ENCODE measurements at regions not wholly inside any gene's neighbourhood (a gene's known extent, or its start where the extent isn't known, plus 50 kb on each side); places are given as distances from the start of the nearest gene placed in this dataset.

GRCh38 chr6:67679566-67680296 lies 955.4 kb upstream of the ADGRB3 start:
- peaks cover 8% of the 10 kb centered on the region for H3K9me3 Mint-ChIP-seq
- H3K4me3 Mint-ChIP-seq, result no peak overlapping the region
- DNase-seq, result no peak
- H3K27ac Mint-ChIP-seq, result no peak overlapping the region
- TF ChIP-seq CTCF (IDR thresholded peaks at IDR 0.05), result no peak
- POLR2A ChIA-PET, result no interaction called here
- intact Hi-C loops (cut with micrococcal nuclease), result no loop called here
- no peaks in the 10 kb centered on the region for H3K27me3 Mint-ChIP-seq
- no peaks in the 10 kb centered on the region for H3K4me1 Mint-ChIP-seq
- CTCF ChIA-PET, result no interaction called here
- ATAC-seq (ENCODE audit: low read depth), result no peak
- no peaks in the 10 kb centered on the region for H3K36me3 Mint-ChIP-seq (ENCODE audit: low read depth)

GRCh38 chr6:67676892-67677291 lies 958.2 kb upstream of the ADGRB3 start:
- no peak for TF ChIP-seq CTCF (IDR thresholded peaks at IDR 0.05)
- no peaks in the 10 kb centered on the region for H3K27me3 Mint-ChIP-seq
- H3K4me3 Mint-ChIP-seq, result no peak overlapping the region
- ATAC-seq (ENCODE audit: low read depth) (no peak), DNase-seq (no peak)
- H3K36me3 Mint-ChIP-seq (ENCODE audit: low read depth), result no peaks in the 10 kb centered on the region
- no peak overlapping the region for H3K27ac Mint-ChIP-seq
- POLR2A ChIA-PET, result no interaction called here
- CTCF ChIA-PET, result no interaction called here
- no peaks in the 10 kb centered on the region for H3K4me1 Mint-ChIP-seq
- intact Hi-C loops (cut with micrococcal nuclease), result no loop called here
- H3K9me3 Mint-ChIP-seq, result peaks cover 11% of the 10 kb centered on the region

GRCh38 chr6:67667637-67668422 lies 967.3 kb upstream of the ADGRB3 start:
- Mint-ChIP-seq H3K27me3 (no peaks in the 10 kb centered on the region), H3K9me3 (peaks cover 2% of the 10 kb centered on the region), H3K4me1 (no peaks in the 10 kb centered on the region), H3K27ac (no peak overlapping the region), H3K36me3 (ENCODE audit: low read depth) (no peaks in the 10 kb centered on the region), H3K4me3 (no peak overlapping the region)
- CTCF ChIA-PET, result no interaction called here
- no peak for DNase-seq
- intact Hi-C loops (cut with micrococcal nuclease), result no loop called here
- no peak for ATAC-seq (ENCODE audit: low read depth)
- TF ChIP-seq CTCF (IDR thresholded peaks at IDR 0.05), result no peak
- POLR2A ChIA-PET, result no interaction called here

GRCh38 chr6:67666177-67666964 lies 968.7 kb upstream of the ADGRB3 start:
- Mint-ChIP-seq H3K4me1 (no peaks in the 10 kb centered on the region), H3K27ac (no peak overlapping the region), H3K36me3 (ENCODE audit: low read depth) (no peaks in the 10 kb centered on the region), H3K9me3 (peaks cover 6% of the 10 kb centered on the region), H3K27me3 (no peaks in the 10 kb centered on the region), H3K4me3 (no peak overlapping the region)
- POLR2A ChIA-PET, result no interaction called here
- CTCF ChIA-PET, result no interaction called here
- no peak for DNase-seq
- intact Hi-C loops (cut with micrococcal nuclease), result no loop called here
- TF ChIP-seq CTCF (IDR thresholded peaks at IDR 0.05), result no peak
- no peak for ATAC-seq (ENCODE audit: low read depth)

- no peak for DNase-seq
- Mint-ChIP-seq H3K27me3 (no peaks in the 10 kb centered on the region), H3K27ac (no peak overlapping the region), H3K4me3 (no peak overlapping the region), H3K36me3 (ENCODE audit: low read depth) (no peaks in the 10 kb centered on the region), H3K9me3 (peaks cover 9% of the 10 kb centered on the region), H3K4me1 (no peaks in the 10 kb centered on the region)
- ChIA-PET POLR2A (no interaction called here), CTCF (no interaction called here)
- intact Hi-C loops (cut with micrococcal nuclease), result no loop called here
- no peak for TF ChIP-seq CTCF (IDR thresholded peaks at IDR 0.05)
- no peak for ATAC-seq (ENCODE audit: low read depth)
These were observed 970.1 kb upstream of the ADGRB3 start for GRCh38 chr6:67664942-67665341.

Measured in activated B cell treated with CpG ODN at 0.5 μM for 24 hours (primary cell).